ENCODE measurements at regions not wholly inside any gene's neighbourhood (a gene's known extent, or its start where the extent isn't known, plus 50 kb on each side); places are given as distances from the start of the nearest gene placed in this dataset.

GRCh38 chr20:24797745-24798655, 151.1 kb upstream of the CST7 start:
- no peak for DNase-seq

DNA sequence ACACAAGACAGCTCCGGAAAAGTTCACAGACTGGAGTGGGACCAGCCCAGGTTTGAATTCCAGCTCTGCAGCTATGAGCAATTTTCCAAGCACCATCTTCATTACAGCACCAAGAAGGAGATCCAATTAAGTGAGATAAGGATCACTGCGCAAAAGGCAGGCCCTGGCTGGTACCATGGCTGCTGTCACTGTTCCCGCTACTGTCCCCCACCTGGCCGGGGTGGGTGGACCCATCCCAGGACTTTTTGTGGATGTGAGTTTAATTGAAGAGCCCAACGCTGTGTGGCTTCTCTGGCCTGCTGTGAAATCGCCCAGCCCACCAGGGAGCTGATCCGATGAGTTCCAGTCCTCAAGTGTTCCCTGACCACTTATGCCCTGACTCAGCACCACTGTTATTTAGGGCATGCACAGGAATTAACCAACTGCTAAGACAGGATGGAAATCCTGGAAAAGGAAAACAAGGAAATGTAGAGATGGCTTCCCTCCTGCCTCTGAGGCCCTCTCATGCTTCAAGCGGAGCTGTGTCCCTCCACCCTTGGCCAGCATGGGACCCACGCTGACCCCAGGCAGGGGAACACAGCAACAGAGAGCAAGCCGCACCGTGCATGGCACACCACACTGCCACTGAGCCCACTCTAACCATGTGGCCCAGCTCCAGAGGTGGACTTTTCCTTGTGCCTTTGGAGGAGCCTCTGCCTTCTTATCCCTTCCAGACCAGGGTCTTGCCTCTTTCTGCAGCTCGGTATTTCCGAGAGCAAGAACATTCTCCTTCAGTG, 150.0 kb upstream of the CST7 start:
- no peak for DNase-seq

DNA sequence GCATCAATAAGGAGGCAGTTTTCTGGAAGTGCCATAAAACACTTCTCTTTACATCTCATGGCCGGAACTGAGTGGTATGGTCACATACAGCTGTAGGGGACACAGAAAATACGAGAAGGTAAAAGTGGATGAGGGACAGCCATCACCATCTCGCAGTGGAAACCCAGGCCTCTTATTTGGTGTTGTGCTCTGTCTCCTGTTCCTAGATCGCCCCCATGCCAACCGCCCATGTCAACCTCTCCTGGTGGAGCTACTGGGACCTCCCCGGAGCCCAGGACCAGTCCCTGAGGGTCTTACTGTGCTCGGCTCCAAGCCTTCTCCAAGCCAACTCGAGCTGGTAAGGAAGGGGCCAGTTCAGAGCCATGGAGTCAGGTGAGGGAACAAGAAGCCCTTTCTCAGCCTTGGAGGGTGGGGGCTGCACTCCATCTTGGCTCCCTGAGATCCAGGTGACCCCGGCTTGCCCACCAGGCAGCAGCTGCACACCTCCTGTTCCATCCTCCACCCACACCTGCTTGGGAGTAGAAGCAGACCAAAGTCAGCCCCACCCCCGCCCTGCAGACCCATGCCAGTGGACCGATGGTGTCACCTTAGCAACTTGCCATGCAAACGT, 149.0 kb upstream of the CST7 start:
- DNase-seq: no peak

DNA sequence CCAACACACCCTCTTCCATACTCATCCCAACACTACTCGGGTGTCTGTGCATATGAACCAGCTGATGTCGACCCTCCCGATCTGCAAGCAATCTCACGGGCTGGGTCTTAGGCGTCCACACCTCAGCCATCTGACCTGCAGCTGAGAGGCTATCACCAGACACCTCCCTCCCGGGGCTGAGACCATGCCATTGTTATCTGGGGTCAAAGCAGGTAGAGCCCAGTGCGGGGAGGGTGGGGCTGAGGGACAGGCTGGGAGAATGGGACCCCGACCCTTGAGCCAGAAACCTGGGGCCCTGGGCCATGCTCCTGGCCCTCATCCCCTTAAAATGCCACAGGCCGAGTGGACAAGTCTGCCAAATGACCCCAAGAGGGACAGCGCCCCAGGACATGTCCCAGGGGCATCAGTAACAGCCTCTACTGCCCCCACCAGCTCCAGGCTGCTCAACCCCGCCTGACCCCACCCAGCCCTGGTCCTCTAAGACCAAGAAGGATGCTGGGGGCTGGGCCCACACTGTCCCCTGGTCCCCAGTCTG, 146.7 kb upstream of the CST7 start:
- DNase-seq: no peak

DNA sequence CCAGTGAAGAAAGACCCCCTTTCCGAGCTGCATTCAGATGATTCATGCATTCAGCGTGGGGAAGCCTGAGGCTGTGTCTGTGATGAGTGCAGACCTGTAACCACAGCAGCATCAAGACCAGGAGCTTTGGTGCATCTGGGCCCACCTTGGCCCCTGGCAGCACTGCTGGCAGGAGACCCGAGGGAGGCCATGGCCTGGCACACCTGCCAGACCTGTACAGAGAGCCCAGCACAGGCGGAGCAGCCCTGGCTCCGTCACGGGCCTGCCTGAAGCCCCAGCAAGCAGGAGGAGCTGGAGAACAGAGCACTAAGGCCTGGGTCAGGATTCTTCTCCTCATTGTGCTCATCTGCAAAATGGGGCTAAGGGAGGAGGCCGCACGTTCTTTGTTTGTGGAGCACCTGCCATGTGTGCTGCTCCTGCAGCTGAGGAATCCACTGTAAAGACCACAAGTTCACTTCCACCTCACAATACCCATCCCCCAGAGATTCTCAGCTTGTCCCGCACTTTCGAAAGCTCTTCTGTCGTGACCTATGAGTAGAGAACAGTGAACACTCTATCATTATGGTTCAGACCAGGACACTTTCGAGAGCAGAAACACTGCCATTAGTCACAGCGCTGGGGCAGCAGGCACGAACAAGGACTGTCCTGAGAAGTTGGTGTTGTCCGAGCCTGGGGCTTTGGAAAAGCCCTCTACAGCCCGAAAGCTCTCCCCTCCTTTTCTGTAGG, 144.4 kb upstream of the CST7 start:
- no peak for DNase-seq

GRCh38 chr20:24805456-24806238, 143.4 kb upstream of the CST7 start:
- no peak for DNase-seq

DNA sequence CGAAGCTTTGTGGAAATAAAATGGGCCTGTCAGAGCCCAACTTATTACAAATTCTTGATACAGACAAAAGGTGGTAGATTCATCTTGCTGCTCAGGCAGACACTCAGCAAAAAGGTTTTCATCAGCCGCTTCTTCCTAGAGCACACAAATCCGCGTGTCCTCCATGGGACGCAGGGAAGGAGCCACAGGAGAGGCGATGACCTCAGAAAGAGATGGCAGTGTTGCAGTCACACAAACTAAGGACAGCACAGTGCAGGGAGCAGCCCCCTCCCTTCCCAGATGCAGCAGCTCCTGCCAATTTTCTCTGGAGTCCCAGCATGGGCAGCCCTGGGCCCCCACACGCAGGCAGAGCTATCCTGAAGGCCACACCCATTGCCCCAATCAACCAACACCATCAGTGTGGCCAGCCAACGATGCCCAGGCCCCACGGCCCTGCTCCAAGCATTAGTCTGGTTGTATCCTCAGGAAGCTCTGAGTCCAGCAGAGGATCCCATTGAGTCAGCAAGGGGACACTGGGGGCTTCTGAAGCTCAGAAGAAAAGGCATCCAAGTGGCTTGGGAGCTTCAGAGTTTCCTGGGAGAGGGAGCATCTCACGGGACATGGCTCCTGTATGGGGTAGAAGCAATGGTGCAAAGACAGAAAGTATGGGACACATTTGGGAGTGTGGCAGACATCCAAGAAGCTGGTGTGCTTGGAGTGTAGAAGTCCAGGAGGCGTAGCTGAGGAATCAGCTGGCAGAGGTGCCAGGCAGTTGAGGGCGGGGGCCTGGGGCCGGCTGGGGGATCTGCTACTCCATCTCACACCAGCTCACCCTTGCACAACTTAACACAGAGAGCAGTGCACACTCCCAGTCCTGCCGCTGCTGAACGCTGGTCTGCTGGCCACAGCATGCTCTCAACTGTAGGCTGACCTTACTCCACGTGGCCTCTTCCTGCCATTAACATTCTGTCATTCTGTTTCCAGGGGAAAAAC, 142.1 kb upstream of the CST7 start:
- no peak for DNase-seq

GRCh38 chr20:24808616-24809015, 140.5 kb upstream of the CST7 start:
- DNase-seq: no peak

DNA sequence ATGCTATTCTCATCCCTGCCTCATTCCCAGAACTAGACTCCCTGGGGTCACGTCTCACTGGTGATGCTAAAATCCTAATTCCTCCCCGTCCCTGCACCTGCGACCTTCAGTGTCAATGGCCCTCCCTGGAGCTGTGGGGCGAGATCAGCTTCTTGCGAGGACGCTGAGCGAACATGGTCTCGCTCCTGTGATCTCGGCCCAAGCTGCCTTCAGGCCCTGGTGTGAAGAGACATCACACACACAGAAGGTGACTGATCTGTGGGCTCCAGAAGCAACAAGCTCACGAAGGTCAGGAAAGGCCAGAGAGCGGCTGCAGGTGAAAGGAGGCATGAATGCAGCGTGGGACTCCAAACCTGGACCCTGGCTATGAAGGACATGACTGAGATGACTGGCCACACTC, 139.5 kb upstream of the CST7 start:
- DNase-seq: no peak

- DNase-seq: no peak
Measured at GRCh38 chr20:24810676-24811407, 138.2 kb upstream of the CST7 start.

- DNase-seq: no peak
Measured at GRCh38 chr20:24812373-24812772, 136.7 kb upstream of the CST7 start.

DNA sequence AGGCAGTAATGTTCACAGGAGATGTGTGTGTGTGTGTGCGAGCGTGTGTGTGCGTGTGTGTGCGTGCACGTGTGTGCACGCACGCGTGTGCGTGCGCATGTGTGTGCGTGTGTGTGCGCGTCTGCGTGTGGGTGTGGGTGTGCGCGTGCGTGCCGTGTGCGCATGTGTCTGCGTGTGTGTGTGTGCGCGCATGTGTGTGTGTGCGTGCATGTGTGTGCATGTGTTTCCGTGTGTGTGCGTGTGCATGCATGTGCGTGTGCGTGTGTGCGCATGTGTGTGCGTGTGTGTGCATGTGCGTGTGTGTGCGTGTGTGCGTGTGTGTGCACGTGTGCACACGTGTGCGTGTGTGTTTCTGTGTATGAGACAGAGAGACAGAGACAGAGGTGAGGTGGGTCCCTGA, 136.0 kb upstream of the CST7 start:
- no peak for DNase-seq

DNA sequence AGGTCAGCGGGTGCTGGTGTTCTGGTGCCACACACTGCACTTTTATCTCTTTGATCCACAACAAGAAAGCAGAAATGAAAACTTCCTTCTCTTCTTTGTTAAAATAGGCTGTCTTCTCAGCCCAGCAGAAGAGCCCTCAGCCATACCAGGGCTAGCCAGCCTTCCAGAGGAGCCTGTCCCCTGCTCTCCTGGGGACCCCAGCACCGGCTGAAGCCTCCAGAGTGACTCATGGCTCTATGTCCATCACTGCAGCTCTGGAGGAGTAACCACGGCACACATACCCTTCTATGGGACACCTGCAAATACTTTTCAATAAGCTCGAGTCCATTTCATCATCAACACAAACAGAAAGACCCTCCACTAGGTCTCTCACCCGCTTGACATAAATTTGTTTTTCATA, 135.6 kb upstream of the CST7 start:
- no peak for DNase-seq

GRCh38 chr20:24813936-24814335, 135.1 kb upstream of the CST7 start:
- DNase-seq: no peak

- no peak for DNase-seq
Measured at GRCh38 chr20:24814556-24815195, 134.4 kb upstream of the CST7 start.

- DNase-seq: no peak
Measured at GRCh38 chr20:24815196-24815815, 133.8 kb upstream of the CST7 start.

- no peak for DNase-seq
Measured at GRCh38 chr20:24815931-24816330, 133.1 kb upstream of the CST7 start.

- no peak for DNase-seq
Measured at GRCh38 chr20:24816431-24816830, 132.6 kb upstream of the CST7 start.

DNA sequence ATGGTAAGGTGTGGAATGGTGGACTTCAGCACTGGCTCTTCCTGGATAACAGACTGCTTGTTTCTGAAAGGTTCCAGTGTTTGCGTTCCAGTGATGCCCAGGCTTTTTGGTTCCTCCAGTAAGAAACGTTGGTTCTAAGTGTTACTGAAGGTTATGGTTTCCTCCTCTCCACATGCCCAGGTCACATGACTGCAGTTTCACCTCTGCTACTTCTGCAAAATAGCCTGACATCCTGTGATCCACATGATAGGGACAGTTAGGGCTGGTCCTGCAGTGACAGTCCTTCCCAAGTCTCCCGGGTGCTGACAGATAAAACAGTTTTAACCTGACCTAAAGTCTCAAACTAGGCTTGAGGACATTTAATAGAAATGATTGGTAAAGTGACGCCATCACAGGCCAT, 132.2 kb upstream of the CST7 start:
- DNase-seq: no peak
